ENCODE measurements at regions not wholly inside any gene's neighbourhood (a gene's known extent, or its start where the extent isn't known, plus 50 kb on each side); places are given as distances from the start of the nearest gene placed in this dataset.

DNA sequence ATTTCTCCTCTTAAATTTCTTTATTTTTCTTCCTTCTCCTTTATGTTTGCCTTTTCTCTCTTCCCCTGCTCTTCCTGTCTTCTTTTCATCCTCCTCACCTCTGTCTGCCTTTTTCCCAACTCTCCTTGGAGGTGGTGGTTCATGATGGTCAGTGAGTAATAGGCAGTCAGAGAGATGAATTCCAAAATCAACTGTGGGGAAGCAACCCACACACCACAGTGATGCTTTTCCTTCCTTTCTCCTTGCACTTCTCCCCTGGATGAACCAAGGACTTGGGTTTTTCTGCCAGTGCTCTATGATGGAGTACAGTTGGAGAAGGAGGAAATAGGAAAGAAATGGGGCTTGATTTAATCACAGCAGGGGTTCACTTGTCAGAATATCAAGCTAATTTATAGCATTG, 153.8 kb downstream of the DCK start:
- TF ChIP-seq POLR2A (IDR thresholded peaks at IDR 0.05; ENCODE audit: low read depth, low read length) = no peak
- no peak for TF ChIP-seq SMC3 (IDR thresholded peaks at IDR 0.05; ENCODE audit: borderline replicate concordance, low read length)
- no peak for TF ChIP-seq EZH2 (IDR thresholded peaks at IDR 0.05; ENCODE audit: borderline replicate concordance, control insufficient read depth, low read depth, low read length)
- no peak for TF ChIP-seq NRF1 (conservative IDR thresholded peaks at IDR 0.05; ENCODE audit: low read depth, low read length)
- TF ChIP-seq NR2F1 (conservative IDR thresholded peaks at IDR 0.05) = no peak
- no peak for TF ChIP-seq JUNB (IDR thresholded peaks at IDR 0.05)
- TF ChIP-seq, protein P1, sequence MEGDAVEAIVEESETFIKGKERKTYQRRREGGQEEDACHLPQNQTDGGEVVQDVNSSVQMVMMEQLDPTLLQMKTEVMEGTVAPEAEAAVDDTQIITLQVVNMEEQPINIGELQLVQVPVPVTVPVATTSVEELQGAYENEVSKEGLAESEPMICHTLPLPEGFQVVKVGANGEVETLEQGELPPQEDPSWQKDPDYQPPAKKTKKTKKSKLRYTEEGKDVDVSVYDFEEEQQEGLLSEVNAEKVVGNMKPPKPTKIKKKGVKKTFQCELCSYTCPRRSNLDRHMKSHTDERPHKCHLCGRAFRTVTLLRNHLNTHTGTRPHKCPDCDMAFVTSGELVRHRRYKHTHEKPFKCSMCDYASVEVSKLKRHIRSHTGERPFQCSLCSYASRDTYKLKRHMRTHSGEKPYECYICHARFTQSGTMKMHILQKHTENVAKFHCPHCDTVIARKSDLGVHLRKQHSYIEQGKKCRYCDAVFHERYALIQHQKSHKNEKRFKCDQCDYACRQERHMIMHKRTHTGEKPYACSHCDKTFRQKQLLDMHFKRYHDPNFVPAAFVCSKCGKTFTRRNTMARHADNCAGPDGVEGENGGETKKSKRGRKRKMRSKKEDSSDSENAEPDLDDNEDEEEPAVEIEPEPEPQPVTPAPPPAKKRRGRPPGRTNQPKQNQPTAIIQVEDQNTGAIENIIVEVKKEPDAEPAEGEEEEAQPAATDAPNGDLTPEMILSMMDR (IDR thresholded peaks at IDR 0.05 in 2 of 3, conservative IDR thresholded peaks at IDR 0.05 in 1 of 3; ENCODE audit: control insufficient read depth in 2 of 3, extremely low read depth in 1 of 3, insufficient read depth in 1 of 3, low read depth in 3 of 3, low read length in 3 of 3) = no peak
- no peak for TF ChIP-seq NR2C2 (IDR thresholded peaks at IDR 0.05; ENCODE audit: borderline replicate concordance, control insufficient read depth, insufficient read length, low read depth)
